Spleen (tissue), 11 donors: ENCODE measurements at regions not wholly inside any gene's neighbourhood (a gene's known extent, or its start where the extent isn't known, plus 50 kb on each side); places are given as distances from the start of the nearest gene placed in this dataset.

ENCODE experiments used
- DNase-seq: peaks from one replicate; pipeline ENCODE4 v3.0.0-alpha.2; 2020
- H3K27ac ChIP-seq, 8 donors: fragments of 200-600 bp; sonication (generic) in 7 of 8; 1 replicate in 4 of 8; 2 replicates in 4 of 8; pipeline versions ENCODE4 v1.5.0 to v1.8.0; 2016 to 2021; ENCODE audit warnings: inconsistent platforms in 4 of 8, mild to moderate bottlenecking in 4 of 8, moderate library complexity in 1 of 8
- H3K27me3 ChIP-seq, 7 donors: fragments of 200-600 bp; sonication (generic) in 6 of 7; replicated peaks in 1 of 7; 1 replicate in 4 of 7; 2 replicates in 3 of 7; pipeline versions ENCODE4 v1.5.0 to v1.8.0; 2016 to 2021; ENCODE audit warnings: inconsistent platforms in 3 of 7, mild to moderate bottlenecking in 1 of 7
- H3K36me3 ChIP-seq, 6 donors: fragments of 200-600 bp; sonication (generic) in 5 of 6; 1 replicate in 4 of 6; 2 replicates in 2 of 6; pipeline versions ENCODE4 v1.5.0 to v1.8.0; 2016 to 2021; ENCODE audit warnings: inconsistent platforms in 2 of 6
- H3K4me1 ChIP-seq, 6 donors: fragments of 200-600 bp; sonication (generic) in 5 of 6; 1 replicate in 3 of 6; 2 replicates in 3 of 6; pipeline versions ENCODE4 v1.5.0 to v1.8.0; 2016 to 2021; ENCODE audit warnings: inconsistent platforms in 3 of 6
- H3K4me3 ChIP-seq, 8 donors: fragments of 200-600 bp; sonication (generic) in 7 of 8; 1 replicate in 4 of 8; 2 replicates in 4 of 8; pipeline versions ENCODE4 v1.5.0 to v1.8.0; 2016 to 2021; ENCODE audit warnings: inconsistent platforms in 4 of 8, mild to moderate bottlenecking in 4 of 8, moderate library complexity in 2 of 8
- H3K9me3 ChIP-seq, 8 donors: fragments of 200-600 bp; sonication (generic) in 7 of 8; 1 replicate in 4 of 8; 2 replicates in 4 of 8; pipeline versions ENCODE4 v1.5.0 to v1.8.0; 2016 to 2021; ENCODE audit warnings: inconsistent platforms in 4 of 8
- POLR2A ChIP-seq, 3 donors: fragments of 450-650 bp; IDR thresholded peaks; one replicate each; pipeline ENCODE4 v1.5.1; 2017; ENCODE audit warnings: antibody characterized with exemption in 3 of 3, mild to moderate bottlenecking in 1 of 3
- POLR2AphosphoS5 ChIP-seq, 3 donors: sonication (generic); formaldehyde crosslinking; IDR thresholded peaks; one replicate each; pipeline ENCODE4 v1.5.1; 2017; ENCODE audit warnings: antibody characterized with exemption in 3 of 3
- WGBS, 5 donors: extraction: QIAGEN DNeasy Blood & Tissue Kit in 3 of 5; methylation state at CpG; one replicate each; pipeline versions ENCODE4 v1.1.5 to v1.1.7; 2013 to 2018; 5-methylcytosine and 5-hydroxymethylcytosine counted together
- intact Hi-C: fragments of 100-400 bp; cut with DNase I; formaldehyde crosslinking; loops from one replicate; pipeline ENCODE4 v1.15.0; 2023; ENCODE audit warnings: low total_unique reads
- TF ChIP-seq, protein P1 (sequence below), 11 experiments: fragments of 200-600 bp in 7 of 11; fragments of 450-650 bp in 4 of 11; sonication (generic) in 4 of 11; IDR thresholded peaks in 8 of 11; conservative IDR thresholded peaks in 3 of 11; 1 replicate in 7 of 11; 2 replicates in 4 of 11; pipeline versions ENCODE4 v1.4.0 to v1.8.0; 2016 to 2021; ENCODE audit warnings: antibody characterized with exemption in 11 of 11, inconsistent platforms in 4 of 11, mild to moderate bottlenecking in 1 of 11
- donor health status: healthy with polysubstance abuse.
- donor health status: DM: no; HTN: no; CAD: no; lungs with moderate emphysema.
- donor health status: DM: no; HTN: no; CAD: no.
- donor health status: Bipolar disorder and iron deficiency.
- donor health status: healthy.
- donor health status: DM: no; HTN: no; CAD: no.
- donor health status: DM: yes; HTN: yes; CAD: no.

DNA sequence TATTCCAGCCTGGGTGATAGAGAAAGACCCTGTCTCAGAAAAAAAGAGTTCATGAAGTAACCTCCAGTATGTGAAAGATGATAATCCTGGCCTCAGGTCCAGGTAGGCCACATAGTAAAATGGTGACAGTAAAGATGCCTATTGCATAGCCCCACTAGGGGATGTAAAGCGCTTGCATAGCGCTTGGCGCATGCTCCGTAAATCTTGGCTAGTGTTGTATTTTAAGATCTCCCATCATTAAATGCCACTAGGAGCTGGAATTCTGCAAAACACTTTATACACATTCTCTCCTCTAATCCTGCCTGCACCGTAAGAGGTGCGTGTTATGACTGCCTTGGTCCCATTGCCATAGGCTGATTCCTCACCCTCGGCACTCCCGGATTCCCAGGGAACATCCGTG, 153.6 kb downstream of the TFCP2L1 start:
- WGBS, 5 donors, result 82 to 86% (median 84%) methylated on average over 9 of the region's 9 CpGs
- H3K4me3 ChIP-seq, result no peak overlapping the region
- intact Hi-C loops, result no loop called here
- peaks cover 0 to 5% (median 0%) of the 10 kb centered on the region in 7 donors for H3K27me3 ChIP-seq
- no peak for DNase-seq
- H3K4me1 ChIP-seq, result no peaks in the 10 kb centered on the region
- no peaks in the 10 kb centered on the region for H3K36me3 ChIP-seq
- no peaks in the 10 kb centered on the region for H3K9me3 ChIP-seq
- TF ChIP-seq, protein P1, sequence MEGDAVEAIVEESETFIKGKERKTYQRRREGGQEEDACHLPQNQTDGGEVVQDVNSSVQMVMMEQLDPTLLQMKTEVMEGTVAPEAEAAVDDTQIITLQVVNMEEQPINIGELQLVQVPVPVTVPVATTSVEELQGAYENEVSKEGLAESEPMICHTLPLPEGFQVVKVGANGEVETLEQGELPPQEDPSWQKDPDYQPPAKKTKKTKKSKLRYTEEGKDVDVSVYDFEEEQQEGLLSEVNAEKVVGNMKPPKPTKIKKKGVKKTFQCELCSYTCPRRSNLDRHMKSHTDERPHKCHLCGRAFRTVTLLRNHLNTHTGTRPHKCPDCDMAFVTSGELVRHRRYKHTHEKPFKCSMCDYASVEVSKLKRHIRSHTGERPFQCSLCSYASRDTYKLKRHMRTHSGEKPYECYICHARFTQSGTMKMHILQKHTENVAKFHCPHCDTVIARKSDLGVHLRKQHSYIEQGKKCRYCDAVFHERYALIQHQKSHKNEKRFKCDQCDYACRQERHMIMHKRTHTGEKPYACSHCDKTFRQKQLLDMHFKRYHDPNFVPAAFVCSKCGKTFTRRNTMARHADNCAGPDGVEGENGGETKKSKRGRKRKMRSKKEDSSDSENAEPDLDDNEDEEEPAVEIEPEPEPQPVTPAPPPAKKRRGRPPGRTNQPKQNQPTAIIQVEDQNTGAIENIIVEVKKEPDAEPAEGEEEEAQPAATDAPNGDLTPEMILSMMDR (IDR thresholded peaks at IDR 0.05 in 8 of 11, conservative IDR thresholded peaks at IDR 0.05 in 3 of 11), result no peak
- TF ChIP-seq POLR2A (IDR thresholded peaks at IDR 0.05) (no peak), POLR2AphosphoS5 (IDR thresholded peaks at IDR 0.05) (no peak)
- H3K27ac ChIP-seq, result no peak overlapping the region

- TF ChIP-seq POLR2AphosphoS5 (IDR thresholded peaks at IDR 0.05) (no peak), POLR2A (IDR thresholded peaks at IDR 0.05) (no peak)
- TF ChIP-seq, protein P1 (IDR thresholded peaks at IDR 0.05 in 8 of 11, conservative IDR thresholded peaks at IDR 0.05 in 3 of 11), result no peak
- H3K4me1 ChIP-seq, result no peaks in the 10 kb centered on the region
- 71 to 84% (median 82%) methylated on average over 15 of the region's 15 CpGs for WGBS, 5 donors
- H3K27me3 ChIP-seq, result peaks cover 0 to 5% (median 0%) of the 10 kb centered on the region in 7 donors
- H3K9me3 ChIP-seq, result no peaks in the 10 kb centered on the region
- H3K27ac ChIP-seq, result no peak overlapping the region
- DNase-seq, result no peak
- no peaks in the 10 kb centered on the region for H3K36me3 ChIP-seq
- H3K4me3 ChIP-seq, result no peak overlapping the region
- intact Hi-C loops, result no loop called here
Observed at GRCh38 chr2:121132054-121132761, 152.8 kb downstream of the TFCP2L1 start.

DNA sequence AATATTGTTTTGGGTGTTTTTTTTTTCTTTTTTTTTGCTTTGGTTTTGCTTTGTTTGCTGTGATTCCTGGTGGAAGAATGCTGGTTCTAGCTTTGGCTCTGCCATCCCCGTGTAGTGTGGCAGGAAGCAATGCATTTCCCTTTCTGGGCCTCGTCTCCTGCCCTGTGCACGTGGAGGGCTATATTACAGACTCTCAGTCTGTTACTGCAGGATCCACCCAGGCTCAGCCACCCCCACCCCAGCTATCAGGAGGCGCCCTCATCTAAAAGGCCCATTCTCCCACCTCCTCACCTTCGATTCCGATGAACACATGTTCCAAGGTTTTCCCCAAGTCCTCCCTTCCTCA, 152.3 kb downstream of the TFCP2L1 start:
- 30 to 46% (median 39%) methylated on average over 6 of the region's 6 CpGs for WGBS, 5 donors
- DNase-seq, result no peak
- no peaks in the 10 kb centered on the region for H3K4me1 ChIP-seq
- no peak overlapping the region for H3K27ac ChIP-seq
- intact Hi-C loops, result no loop called here
- TF ChIP-seq POLR2AphosphoS5 (IDR thresholded peaks at IDR 0.05), result no peak
- no peak for TF ChIP-seq POLR2A (IDR thresholded peaks at IDR 0.05)
- TF ChIP-seq, protein P1 (IDR thresholded peaks at IDR 0.05 in 8 of 11, conservative IDR thresholded peaks at IDR 0.05 in 3 of 11), result no peak
- H3K36me3 ChIP-seq, result no peaks in the 10 kb centered on the region
- H3K4me3 ChIP-seq, result no peak overlapping the region
- H3K27me3 ChIP-seq, result peaks cover 0 to 5% (median 0%) of the 10 kb centered on the region in 7 donors
- no peaks in the 10 kb centered on the region for H3K9me3 ChIP-seq

- intact Hi-C loops, result no loop called here
- WGBS, 5 donors, result 83 to 93% (median 89%) methylated on average over 12 to 13 of the region's 13 CpGs
- no peak for TF ChIP-seq POLR2AphosphoS5 (IDR thresholded peaks at IDR 0.05)
- TF ChIP-seq, protein P1 (IDR thresholded peaks at IDR 0.05 in 8 of 11, conservative IDR thresholded peaks at IDR 0.05 in 3 of 11), result no peak
- no peak for TF ChIP-seq POLR2A (IDR thresholded peaks at IDR 0.05)
Observed at GRCh38 chr2:121133551-121134319, 151.3 kb downstream of the TFCP2L1 start.

More at GRCh38 chr2:121133551-121134319, 151.3 kb downstream of the TFCP2L1 start:
- peaks cover 0 to 5% (median 0%) of the 10 kb centered on the region in 7 donors for H3K27me3 ChIP-seq
- no peaks in the 10 kb centered on the region for H3K9me3 ChIP-seq
- no peak overlapping the region for H3K4me3 ChIP-seq
- H3K27ac ChIP-seq, result no peak overlapping the region
- H3K4me1 ChIP-seq, result no peaks in the 10 kb centered on the region
- no peak for DNase-seq
- no peaks in the 10 kb centered on the region for H3K36me3 ChIP-seq
